ENCODE measurements at regions not wholly inside any gene's neighbourhood (a gene's known extent, or its start where the extent isn't known, plus 50 kb on each side); places are given as distances from the start of the nearest gene placed in this dataset.

DNA sequence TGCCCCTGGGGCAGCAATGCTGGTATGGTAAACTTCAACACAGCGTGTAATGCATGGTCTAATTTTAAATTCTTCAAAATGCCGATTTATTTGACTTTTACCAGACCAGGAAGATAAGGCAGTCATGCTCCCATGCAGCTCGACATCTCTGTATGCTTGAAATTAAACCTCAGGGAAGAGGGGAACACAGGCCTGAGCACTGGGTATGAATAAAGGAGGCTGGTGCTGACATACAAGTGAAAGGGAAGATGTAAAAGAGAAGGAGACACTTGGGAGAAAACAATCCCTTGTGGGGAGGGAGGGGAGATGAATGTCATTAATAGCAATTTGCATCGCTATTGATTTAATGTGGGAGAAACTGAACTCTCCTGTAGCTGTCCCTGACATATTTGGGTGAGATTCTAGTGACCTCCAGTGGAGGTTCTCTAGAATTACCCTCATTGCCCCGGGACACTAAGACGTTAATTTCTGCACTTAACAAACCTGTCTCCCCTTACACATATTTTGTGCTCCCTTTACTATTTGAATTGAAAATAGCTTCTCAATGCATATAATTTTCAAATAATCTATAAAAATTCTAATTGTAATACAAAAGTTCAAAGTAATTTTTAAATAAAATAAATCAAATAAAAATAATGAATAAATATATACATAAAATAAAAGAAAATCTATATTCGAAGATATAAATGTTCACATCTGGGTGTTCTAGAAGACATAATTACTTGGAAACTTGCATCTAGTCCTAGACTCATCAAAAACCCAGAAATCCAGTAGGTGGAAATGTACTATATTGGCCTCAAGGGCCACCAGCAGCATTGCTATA is 283.1 kb downstream of the LMX1A start:
- no peak for DNase-seq

GRCh38 chr1:165070675-165071074 is 285.8 kb downstream of the LMX1A start:
- DNase-seq = no peak

GRCh38 chr1:165069829-165070228 is 286.7 kb downstream of the LMX1A start:
- no peak for DNase-seq

DNA sequence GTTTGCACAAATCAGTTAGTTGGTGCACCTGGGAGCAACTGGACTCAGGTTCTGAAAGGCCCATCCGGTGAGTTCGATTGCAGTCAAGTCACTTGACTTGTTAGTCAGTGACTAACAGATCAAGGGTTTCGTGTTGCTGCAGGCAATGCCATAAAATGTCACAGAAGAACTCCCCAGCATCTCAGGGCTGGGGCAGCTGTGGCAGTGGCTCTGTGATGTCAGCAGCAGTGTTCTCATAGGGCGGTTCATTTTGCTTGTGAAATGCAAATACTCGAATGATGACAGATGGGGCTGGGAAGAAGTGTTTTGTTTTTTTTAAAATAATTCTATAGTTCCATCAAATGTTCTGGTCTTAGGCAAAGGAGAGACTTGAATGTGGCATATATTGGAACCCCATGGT is 287.8 kb downstream of the LMX1A start:
- no peak for DNase-seq

- no peak for DNase-seq
Observed at GRCh38 chr1:165067829-165068228, 288.7 kb downstream of the LMX1A start.

DNA sequence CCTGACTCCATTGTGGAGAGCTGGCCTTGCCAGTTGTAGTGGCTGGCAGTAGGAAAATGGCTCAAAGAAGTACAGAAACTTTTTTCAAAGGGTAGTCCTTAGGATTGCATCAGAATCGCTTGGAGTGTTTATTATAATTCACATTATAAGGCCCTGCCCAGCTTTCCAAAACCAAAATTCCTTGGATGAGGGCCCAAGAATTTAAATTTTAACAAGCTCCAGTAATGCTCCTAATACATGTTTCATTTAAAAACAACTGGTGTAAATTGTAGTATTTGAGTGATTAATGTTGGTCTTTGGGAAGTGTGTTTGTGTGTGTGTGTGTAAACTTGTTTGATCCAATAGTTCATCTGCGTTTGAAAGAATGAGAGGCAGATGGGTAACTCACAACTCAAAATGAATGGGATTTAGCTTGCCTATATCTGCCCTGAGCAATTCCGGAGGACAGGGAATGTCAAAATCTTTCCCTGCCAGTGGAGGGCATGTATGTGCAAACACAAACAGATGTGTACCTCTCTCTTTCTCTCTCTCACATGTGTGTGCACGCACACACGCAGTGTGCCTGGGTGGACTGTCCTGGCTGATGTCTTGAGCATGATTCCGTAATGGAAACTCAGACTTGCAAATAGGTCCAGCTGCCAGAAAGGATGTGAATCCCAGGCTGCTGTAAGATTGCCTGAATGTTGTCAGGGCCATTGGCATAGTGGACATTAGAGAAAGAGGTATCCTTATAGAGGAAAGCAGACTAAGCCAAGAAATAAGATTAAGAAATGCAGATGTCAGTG is 293.1 kb downstream of the LMX1A start:
- no peak for DNase-seq

- no peak for DNase-seq
Observed at GRCh38 chr1:165062346-165062745, 294.2 kb downstream of the LMX1A start.

- no peak for DNase-seq
Observed at GRCh38 chr1:165060285-165060793, 296.2 kb downstream of the LMX1A start.

DNA sequence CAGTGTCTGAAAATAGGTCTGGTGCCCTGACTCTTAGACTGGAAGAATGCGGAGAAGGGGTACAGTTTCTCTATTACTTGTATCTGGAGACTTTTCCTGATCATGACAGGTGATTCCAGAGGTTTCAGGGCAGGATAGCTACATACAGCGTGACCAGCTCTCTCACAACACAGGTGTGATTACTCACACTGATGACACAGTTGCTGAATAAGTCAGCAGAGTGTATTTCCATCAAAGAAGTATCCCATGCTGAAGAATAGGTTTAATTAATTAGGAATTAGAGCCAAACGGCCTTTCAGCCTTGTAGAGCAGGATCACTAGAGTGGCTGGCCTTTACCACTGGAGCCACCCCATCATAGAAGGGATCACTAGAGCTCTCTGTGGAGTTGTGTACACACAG is 298.6 kb downstream of the LMX1A start:
- DNase-seq = no peak

DNA sequence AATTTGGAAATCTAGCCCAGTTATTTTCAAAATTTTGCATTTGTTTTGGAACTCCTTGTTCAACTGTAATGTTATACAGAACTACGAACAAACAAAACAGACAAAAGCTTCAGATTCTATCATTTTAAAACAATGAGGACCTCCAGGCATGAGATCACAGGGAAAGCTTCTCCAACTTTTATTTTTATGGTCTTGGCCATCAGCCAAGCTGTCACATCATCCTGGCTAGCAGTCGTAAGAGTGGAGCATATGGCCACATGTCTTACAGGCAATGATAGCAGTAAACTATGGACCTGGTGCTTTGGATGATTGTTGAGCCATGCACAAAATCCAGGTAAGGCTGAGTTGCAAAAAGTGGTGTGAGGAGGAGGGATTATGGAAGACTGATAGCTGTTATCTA is 299.6 kb downstream of the LMX1A start:
- no peak for DNase-seq

- no peak for DNase-seq
Observed at GRCh38 chr1:165055581-165055980, 300.9 kb downstream of the LMX1A start.

- DNase-seq = no peak
Observed at GRCh38 chr1:165054627-165055026, 301.9 kb downstream of the LMX1A start.

- DNase-seq = no peak
Observed at GRCh38 chr1:165053351-165053750, 303.2 kb downstream of the LMX1A start.

DNA sequence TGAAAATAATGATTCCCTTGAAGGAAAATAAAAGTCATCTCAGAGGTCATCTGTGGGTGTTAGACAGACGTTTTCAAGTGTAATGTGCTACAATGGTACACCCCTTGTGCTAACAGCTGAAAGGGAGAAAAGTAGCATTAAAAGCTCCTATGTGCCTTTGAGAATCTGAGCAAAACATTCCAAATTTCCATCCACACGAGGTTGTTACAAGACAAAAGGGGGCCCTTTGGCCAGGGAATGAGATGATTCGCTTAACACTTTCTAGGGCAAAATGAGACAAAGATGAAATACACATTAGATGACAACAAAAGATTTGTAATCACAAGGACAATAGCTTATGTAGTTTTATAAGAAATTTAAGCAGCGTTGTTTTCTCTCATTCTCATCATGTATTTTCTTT is 303.6 kb downstream of the LMX1A start:
- no peak for DNase-seq

DNA sequence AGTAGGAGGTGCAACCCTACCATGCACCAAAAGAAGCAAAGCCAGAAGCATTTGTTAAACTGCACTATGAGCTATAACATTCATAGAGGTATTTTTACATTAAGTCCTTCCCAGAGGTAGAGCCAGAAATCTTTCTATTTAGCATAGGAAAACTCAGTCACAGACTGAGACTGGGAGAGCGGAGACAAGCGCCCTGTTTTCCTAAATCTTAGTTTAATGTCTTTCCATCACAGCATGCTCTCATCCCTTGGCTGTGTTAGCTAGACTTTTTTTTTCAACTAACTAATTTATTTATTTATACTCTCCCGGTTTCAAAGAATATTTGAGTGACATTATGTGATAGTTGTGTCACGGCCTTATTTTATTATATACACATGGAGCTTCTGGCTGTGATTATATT is 304.1 kb downstream of the LMX1A start:
- no peak for DNase-seq

DNA sequence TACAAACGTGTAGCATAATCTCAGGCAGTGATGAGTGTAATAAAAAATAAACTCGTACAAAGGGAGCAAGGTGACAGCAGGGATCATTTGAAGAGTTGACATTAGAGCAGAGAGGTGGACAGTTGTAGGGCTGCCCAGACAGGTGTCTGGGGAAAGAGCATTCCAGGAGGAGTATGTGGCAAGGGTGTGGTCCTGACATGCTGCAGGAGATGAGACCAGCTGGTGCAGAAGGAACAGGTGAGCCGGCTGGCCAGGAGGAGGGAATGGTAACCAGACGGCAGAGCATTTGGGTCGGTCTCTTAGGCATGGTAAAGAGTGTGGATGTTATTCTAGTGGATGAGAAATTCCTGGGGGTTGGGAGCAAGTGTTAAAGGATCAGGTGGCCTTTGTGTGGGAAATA is 306.3 kb downstream of the LMX1A start:
- no peak for DNase-seq

GRCh38 chr1:165047994-165048393 is 308.5 kb downstream of the LMX1A start:
- no peak for DNase-seq

GRCh38 chr1:165045902-165046301 is 310.6 kb downstream of the LMX1A start:
- DNase-seq = no peak

DNA sequence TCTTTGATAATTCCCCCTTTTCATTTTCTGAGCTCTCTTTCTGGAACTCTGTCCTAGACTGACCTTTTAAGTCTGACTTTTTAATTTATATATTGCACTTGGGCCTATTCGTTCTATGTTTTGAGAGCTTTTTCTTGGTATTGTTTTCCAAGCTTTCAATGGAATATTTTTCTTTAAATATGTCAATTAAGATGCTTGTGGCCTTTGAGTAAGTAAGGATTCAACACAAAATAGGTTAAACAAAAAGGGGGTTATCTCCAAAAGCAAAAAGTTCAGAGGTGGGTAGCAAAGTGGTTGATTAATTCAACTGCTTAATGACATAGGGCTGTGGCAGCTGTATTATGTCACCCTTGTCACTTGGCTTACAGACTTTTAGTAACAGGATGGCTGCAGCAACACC is 315.9 kb downstream of the LMX1A start:
- DNase-seq = no peak

- DNase-seq = no peak
Observed at GRCh38 chr1:165039996-165040395, 316.5 kb downstream of the LMX1A start.

- DNase-seq = no peak
Observed at GRCh38 chr1:165036403-165036802, 320.1 kb downstream of the LMX1A start.

DNA sequence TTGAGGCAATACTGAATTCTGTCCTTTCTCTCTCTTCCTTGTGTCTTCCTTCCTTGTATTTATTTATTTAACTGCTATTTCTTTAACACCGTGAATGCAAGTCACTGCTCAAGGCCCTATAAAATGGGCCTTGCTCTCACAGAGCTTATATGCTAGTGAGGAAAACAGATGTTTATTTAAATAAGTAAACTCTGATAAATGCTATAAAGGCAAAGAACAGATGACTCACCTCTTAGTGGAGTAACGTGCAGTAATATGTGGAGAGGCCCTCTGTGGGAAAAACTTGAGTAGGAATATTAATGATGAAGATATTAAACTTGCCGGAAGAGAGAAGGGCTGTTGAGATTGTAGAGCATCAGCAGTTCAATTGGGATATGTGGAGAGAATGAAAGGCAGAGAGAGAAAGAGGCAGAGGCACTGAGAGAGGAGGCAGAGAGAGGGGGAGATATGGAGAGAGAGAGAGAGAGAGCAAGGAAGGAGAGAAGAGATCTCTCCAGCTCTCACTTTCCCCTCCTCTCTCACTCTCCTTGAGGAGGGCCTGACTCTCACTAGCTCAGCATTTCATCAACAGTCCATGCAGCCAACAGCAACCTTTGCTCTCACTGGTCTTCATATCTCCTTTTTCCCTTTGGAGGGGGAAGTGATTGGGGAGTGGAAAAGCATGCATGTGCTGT is 322.2 kb downstream of the LMX1A start:
- no peak for DNase-seq

GRCh38 chr1:165031001-165031400 is 325.5 kb downstream of the LMX1A start:
- no peak for DNase-seq

DNA sequence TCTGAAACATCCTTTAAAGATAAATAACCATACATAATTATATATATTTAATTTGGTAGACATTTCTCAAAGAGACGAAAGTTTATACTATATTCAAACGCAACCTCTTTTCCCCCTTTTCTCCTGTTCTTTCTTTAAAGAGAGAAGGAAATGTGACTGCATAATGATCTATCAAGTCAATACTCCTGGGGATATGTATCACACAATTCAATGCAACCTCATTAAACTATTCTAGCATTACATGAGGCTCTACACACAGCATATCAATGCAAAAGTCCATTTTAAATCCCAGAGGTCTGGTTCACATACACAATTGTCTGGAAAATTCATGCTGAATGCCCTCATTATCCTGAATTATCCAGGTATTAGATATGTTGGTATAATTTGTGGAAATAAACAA is 330.7 kb downstream of the LMX1A start:
- DNase-seq = no peak
